ENCODE measurements at regions not wholly inside any gene's neighbourhood (a gene's known extent, or its start where the extent isn't known, plus 50 kb on each side); places are given as distances from the start of the nearest gene placed in this dataset.

DNA sequence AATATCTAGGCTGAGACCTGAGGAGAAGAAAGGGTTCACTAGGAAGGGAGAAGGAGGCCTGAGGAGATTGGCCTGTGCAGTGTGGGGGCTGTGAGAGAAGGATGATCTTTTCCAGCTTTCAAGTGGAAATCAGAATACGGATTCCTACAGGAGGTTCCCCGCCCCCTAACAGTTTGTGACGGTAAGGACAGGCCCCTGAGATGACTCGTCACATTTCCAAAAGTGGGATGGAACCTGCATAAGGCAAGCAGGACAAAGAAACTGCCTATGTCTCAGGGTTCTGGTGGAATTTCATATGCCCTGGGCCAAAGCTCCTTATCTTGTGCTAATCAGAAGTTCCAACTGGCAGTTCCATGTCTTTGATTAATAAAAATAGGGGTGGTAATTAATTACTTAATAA is 275.6 kb downstream of the SNX10 start (continued):
- TF ChIP-seq, protein P1, sequence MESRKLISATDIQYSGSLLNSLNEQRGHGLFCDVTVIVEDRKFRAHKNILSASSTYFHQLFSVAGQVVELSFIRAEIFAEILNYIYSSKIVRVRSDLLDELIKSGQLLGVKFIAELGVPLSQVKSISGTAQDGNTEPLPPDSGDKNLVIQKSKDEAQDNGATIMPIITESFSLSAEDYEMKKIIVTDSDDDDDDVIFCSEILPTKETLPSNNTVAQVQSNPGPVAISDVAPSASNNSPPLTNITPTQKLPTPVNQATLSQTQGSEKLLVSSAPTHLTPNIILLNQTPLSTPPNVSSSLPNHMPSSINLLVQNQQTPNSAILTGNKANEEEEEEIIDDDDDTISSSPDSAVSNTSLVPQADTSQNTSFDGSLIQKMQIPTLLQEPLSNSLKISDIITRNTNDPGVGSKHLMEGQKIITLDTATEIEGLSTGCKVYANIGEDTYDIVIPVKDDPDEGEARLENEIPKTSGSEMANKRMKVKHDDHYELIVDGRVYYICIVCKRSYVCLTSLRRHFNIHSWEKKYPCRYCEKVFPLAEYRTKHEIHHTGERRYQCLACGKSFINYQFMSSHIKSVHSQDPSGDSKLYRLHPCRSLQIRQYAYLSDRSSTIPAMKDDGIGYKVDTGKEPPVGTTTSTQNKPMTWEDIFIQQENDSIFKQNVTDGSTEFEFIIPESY (IDR thresholded peaks at IDR 0.05; ENCODE audit: borderline replicate concordance, low read depth), result no peak

- CTCF ChIA-PET, result interaction anchor here (1.2 kb wide), 1 partner anchor 197 kb away, joined by 3 read pairs; no protein-coding TSS in a partner anchor
- Histone ChIP-seq H3K36me3 (replicated peaks in 1 of 2; ENCODE audit: control insufficient read depth in 1 of 2, insufficient read depth in 2 of 2, low read length in 1 of 2) (no peaks in the 10 kb centered on the region), H3K4me1 (ENCODE audit: control insufficient read depth in 1 of 2, insufficient read depth in 2 of 2, low read depth in 1 of 2, low read length in 1 of 2) (no peaks in the 10 kb centered on the region), H3K27me3 (ENCODE audit: insufficient read depth) (no peaks in the 10 kb centered on the region), H3K4me2 (no peak overlapping the region), H3K4me3 (ENCODE audit: low read depth in 2 of 2, low read length in 1 of 2) (no peak overlapping the region), H3K9ac (no peak overlapping the region), H3K79me2 (ENCODE audit: insufficient read depth) (no peaks in the 10 kb centered on the region), H3F3A (replicated peaks; ENCODE audit: insufficient read depth) (no peaks in the 10 kb centered on the region), H3K27ac (ENCODE audit: low read depth in 2 of 2, low read length in 1 of 2) (no peak overlapping the region), H3K9me2 (no peaks in the 10 kb centered on the region), H3K9me3 (no peaks in the 10 kb centered on the region), H2AFZ (ENCODE audit: low read depth) (no peak overlapping the region), H4K20me1 (ENCODE audit: insufficient read depth) (no peaks in the 10 kb centered on the region)
- no peak for DNase-seq
- POLR2A ChIA-PET, result no interaction called here
- 59% methylated on average over 6 of the region's 6 CpGs for WGBS (ENCODE audit: low lambda C conversion rate)
- TF ChIP-seq FOSL2 (IDR thresholded peaks at IDR 0.05; ENCODE audit: borderline replicate concordance, low read depth), result no peak
- TF ChIP-seq TEAD4 (IDR thresholded peaks at IDR 0.05; ENCODE audit: borderline replicate concordance, insufficient read depth), result no peak
- TF ChIP-seq RFX5 (IDR thresholded peaks at IDR 0.05; ENCODE audit: low read length), result no peak
- TF ChIP-seq CTCF (IDR thresholded peaks at IDR 0.05), result no peak
These were observed 282.8 kb downstream of the SNX10 start for GRCh38 chr7:26574476-26574875.

- Histone ChIP-seq H3F3A (replicated peaks; ENCODE audit: insufficient read depth) (no peaks in the 10 kb centered on the region), H3K4me3 (ENCODE audit: low read depth in 2 of 2, low read length in 1 of 2) (no peak overlapping the region), H4K20me1 (ENCODE audit: insufficient read depth) (no peaks in the 10 kb centered on the region), H3K27ac (ENCODE audit: low read depth in 2 of 2, low read length in 1 of 2) (no peak overlapping the region), H3K9me3 (no peaks in the 10 kb centered on the region), H3K36me3 (replicated peaks in 1 of 2; ENCODE audit: control insufficient read depth in 1 of 2, insufficient read depth in 2 of 2, low read length in 1 of 2) (no peaks in the 10 kb centered on the region), H3K9me2 (no peaks in the 10 kb centered on the region), H3K27me3 (ENCODE audit: insufficient read depth) (no peaks in the 10 kb centered on the region), H3K4me1 (ENCODE audit: control insufficient read depth in 1 of 2, insufficient read depth in 2 of 2, low read depth in 1 of 2, low read length in 1 of 2) (no peaks in the 10 kb centered on the region), H3K4me2 (no peak overlapping the region), H3K79me2 (ENCODE audit: insufficient read depth) (no peaks in the 10 kb centered on the region), H3K9ac (no peak overlapping the region), H2AFZ (ENCODE audit: low read depth) (no peak overlapping the region)
- no peak for DNase-seq
- WGBS (ENCODE audit: low lambda C conversion rate), result 26% methylated on average over 4 of the region's 4 CpGs
- TF ChIP-seq, protein P2, sequence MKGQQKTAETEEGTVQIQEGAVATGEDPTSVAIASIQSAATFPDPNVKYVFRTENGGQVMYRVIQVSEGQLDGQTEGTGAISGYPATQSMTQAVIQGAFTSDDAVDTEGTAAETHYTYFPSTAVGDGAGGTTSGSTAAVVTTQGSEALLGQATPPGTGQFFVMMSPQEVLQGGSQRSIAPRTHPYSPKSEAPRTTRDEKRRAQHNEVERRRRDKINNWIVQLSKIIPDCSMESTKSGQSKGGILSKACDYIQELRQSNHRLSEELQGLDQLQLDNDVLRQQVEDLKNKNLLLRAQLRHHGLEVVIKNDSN (IDR thresholded peaks at IDR 0.05; ENCODE audit: borderline replicate concordance, low read depth), result no peak
- no peak for TF ChIP-seq MXI1 (IDR thresholded peaks at IDR 0.05; ENCODE audit: low read depth, low read length)
- CTCF ChIA-PET, result interaction anchor here (0.6 to 2.9 kb wide), 4 partner anchors 13 to 1818 kb away, joined by 3 to 12 read pairs (median 4); no protein-coding TSS in a partner anchor
- POLR2A ChIA-PET, result no interaction called here
These were observed 284.3 kb downstream of the SKAP2 start for GRCh38 chr7:26580064-26580591.

All from SK-N-SH (cell line).